ENCODE measurements at regions not wholly inside any gene's neighbourhood (a gene's known extent, or its start where the extent isn't known, plus 50 kb on each side); places are given as distances from the start of the nearest gene placed in this dataset.

- Mint-ChIP-seq H3K9me3 (ENCODE audit: unreplicated experiment) (peaks cover 15% of the 10 kb centered on the region), H3K4me3 (ENCODE audit: unreplicated experiment) (no peak overlapping the region), H3K36me3 (ENCODE audit: insufficient read depth, unreplicated experiment) (no peaks in the 10 kb centered on the region), H3K4me1 (ENCODE audit: low read depth, unreplicated experiment) (no peaks in the 10 kb centered on the region), H3K27ac (ENCODE audit: unreplicated experiment) (no peak overlapping the region), H3K27me3 (ENCODE audit: insufficient read depth, unreplicated experiment) (no peaks in the 10 kb centered on the region)
- no TSS peak for BruUV-seq (replicated peaks)
- intact Hi-C loops (cut with micrococcal nuclease; ENCODE audit: unreplicated experiment): no loop called here
- no peak overlapping the region for H3K4me3 ChIP-seq (ENCODE audit: low read depth, low read length)
- H3K27me3 ChIP-seq (replicated peaks; ENCODE audit: control insufficient read depth, insufficient read depth, low read length): no peaks in the 10 kb centered on the region
- peaks cover 11% of the 10 kb centered on the region for H3K9me3 ChIP-seq
- no peak for TF ChIP-seq CTCF (IDR thresholded peaks at IDR 0.05; ENCODE audit: insufficient read depth in 1 of 2, low read depth in 1 of 2, low read length in 1 of 2, severe bottlenecking in 1 of 2, unreplicated experiment in 1 of 2)
- CTCF ChIA-PET: no interaction called here
- H3K4me1 ChIP-seq: no peaks in the 10 kb centered on the region
- no peak for DNase-seq
- no peaks in the 10 kb centered on the region for H3K36me3 ChIP-seq (ENCODE audit: control insufficient read depth, insufficient read depth, low read length)
- POLR2A ChIA-PET: no interaction called here
These were observed 88.5 kb upstream of the ETV3 start for GRCh38 chr1:157226739-157227138.

- intact Hi-C loops (cut with micrococcal nuclease; ENCODE audit: unreplicated experiment): no loop called here
- ChIA-PET CTCF (no interaction called here), POLR2A (no interaction called here)
- Histone ChIP-seq H3K4me1 (no peaks in the 10 kb centered on the region), H3K4me3 (ENCODE audit: low read depth, low read length) (no peak overlapping the region), H3K9me3 (peaks cover 3% of the 10 kb centered on the region; the same call in 1 of the 2 replicates), H3K36me3 (ENCODE audit: control insufficient read depth, insufficient read depth, low read length) (no peaks in the 10 kb centered on the region), H3K27me3 (replicated peaks; ENCODE audit: control insufficient read depth, insufficient read depth, low read length) (no peaks in the 10 kb centered on the region)
- no peaks in the 10 kb centered on the region for H3K4me1 Mint-ChIP-seq (ENCODE audit: low read depth, unreplicated experiment)
- no peak for TF ChIP-seq CTCF (IDR thresholded peaks at IDR 0.05; ENCODE audit: insufficient read depth in 1 of 2, low read depth in 1 of 2, low read length in 1 of 2, severe bottlenecking in 1 of 2, unreplicated experiment in 1 of 2)
- no peak overlapping the region for H3K27ac Mint-ChIP-seq (ENCODE audit: unreplicated experiment)
- no peaks in the 10 kb centered on the region for H3K36me3 Mint-ChIP-seq (ENCODE audit: insufficient read depth, unreplicated experiment)
- peaks cover 25% of the 10 kb centered on the region for H3K9me3 Mint-ChIP-seq (ENCODE audit: unreplicated experiment)
- H3K4me3 Mint-ChIP-seq (ENCODE audit: unreplicated experiment): no peak overlapping the region
- no TSS peak for BruUV-seq (replicated peaks)
- H3K27me3 Mint-ChIP-seq (ENCODE audit: insufficient read depth, unreplicated experiment): no peaks in the 10 kb centered on the region
- DNase-seq: no peak
These were observed 81.4 kb upstream of the ETV3 start for GRCh38 chr1:157219600-157219999.

- POLR2A ChIA-PET: no interaction called here
- no peak for TF ChIP-seq CTCF (IDR thresholded peaks at IDR 0.05; ENCODE audit: insufficient read depth in 1 of 2, low read depth in 1 of 2, low read length in 1 of 2, severe bottlenecking in 1 of 2, unreplicated experiment in 1 of 2)
These were observed 81.0 kb upstream of the ETV3 start for GRCh38 chr1:157219182-157219581.

More at GRCh38 chr1:157219182-157219581, 81.0 kb upstream of the ETV3 start:
- Histone ChIP-seq H3K36me3 (ENCODE audit: control insufficient read depth, insufficient read depth, low read length) (no peaks in the 10 kb centered on the region), H3K9me3 (peaks cover 3% of the 10 kb centered on the region; the same call in 1 of the 2 replicates), H3K4me1 (no peaks in the 10 kb centered on the region), H3K4me3 (ENCODE audit: low read depth, low read length) (no peak overlapping the region), H3K27me3 (replicated peaks; ENCODE audit: control insufficient read depth, insufficient read depth, low read length) (no peaks in the 10 kb centered on the region)
- Mint-ChIP-seq H3K27ac (ENCODE audit: unreplicated experiment) (no peak overlapping the region), H3K36me3 (ENCODE audit: insufficient read depth, unreplicated experiment) (no peaks in the 10 kb centered on the region), H3K4me3 (ENCODE audit: unreplicated experiment) (no peak overlapping the region), H3K9me3 (ENCODE audit: unreplicated experiment) (peaks cover 29% of the 10 kb centered on the region), H3K4me1 (ENCODE audit: low read depth, unreplicated experiment) (no peaks in the 10 kb centered on the region), H3K27me3 (ENCODE audit: insufficient read depth, unreplicated experiment) (no peaks in the 10 kb centered on the region)
- no TSS peak for BruUV-seq (replicated peaks)
- intact Hi-C loops (cut with micrococcal nuclease; ENCODE audit: unreplicated experiment): no loop called here
- CTCF ChIA-PET: no interaction called here
- DNase-seq: no peak

Measured in Caco-2 (cell line).